ENCODE measurements at regions not wholly inside any gene's neighbourhood (a gene's known extent, or its start where the extent isn't known, plus 50 kb on each side); places are given as distances from the start of the nearest gene placed in this dataset.

DNA sequence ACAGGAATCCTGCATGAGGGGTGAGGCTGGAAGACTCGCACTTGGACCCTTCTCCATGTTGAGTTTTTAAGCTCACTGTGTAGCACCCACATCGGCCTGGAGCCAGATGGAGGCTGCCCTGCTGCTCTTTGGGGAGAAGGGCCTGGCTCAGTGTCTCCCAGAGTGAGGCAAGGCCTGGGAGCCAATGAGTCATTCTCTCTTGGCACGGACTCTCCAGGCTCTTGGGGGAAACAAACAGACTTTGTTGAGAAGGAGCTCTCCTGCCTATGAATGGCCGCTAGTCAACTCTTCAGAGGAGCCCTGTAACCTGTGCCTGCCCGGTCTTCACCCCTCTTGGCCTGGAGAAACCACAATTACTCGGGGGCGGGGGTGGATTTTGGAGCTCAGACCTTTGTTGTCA lies 50.8 kb upstream of the MAF start:
- TF ChIP-seq, protein P1, sequence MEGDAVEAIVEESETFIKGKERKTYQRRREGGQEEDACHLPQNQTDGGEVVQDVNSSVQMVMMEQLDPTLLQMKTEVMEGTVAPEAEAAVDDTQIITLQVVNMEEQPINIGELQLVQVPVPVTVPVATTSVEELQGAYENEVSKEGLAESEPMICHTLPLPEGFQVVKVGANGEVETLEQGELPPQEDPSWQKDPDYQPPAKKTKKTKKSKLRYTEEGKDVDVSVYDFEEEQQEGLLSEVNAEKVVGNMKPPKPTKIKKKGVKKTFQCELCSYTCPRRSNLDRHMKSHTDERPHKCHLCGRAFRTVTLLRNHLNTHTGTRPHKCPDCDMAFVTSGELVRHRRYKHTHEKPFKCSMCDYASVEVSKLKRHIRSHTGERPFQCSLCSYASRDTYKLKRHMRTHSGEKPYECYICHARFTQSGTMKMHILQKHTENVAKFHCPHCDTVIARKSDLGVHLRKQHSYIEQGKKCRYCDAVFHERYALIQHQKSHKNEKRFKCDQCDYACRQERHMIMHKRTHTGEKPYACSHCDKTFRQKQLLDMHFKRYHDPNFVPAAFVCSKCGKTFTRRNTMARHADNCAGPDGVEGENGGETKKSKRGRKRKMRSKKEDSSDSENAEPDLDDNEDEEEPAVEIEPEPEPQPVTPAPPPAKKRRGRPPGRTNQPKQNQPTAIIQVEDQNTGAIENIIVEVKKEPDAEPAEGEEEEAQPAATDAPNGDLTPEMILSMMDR (IDR thresholded peaks at IDR 0.05) = no peak
- no peak for TF ChIP-seq EZH2 (IDR thresholded peaks at IDR 0.05; ENCODE audit: borderline replicate concordance, insufficient read depth, low read depth, low read length, poor library complexity, severe bottlenecking)
